Parathyroid adenoma (tissue), 2 donors: ENCODE measurements at regions not wholly inside any gene's neighbourhood (a gene's known extent, or its start where the extent isn't known, plus 50 kb on each side); places are given as distances from the start of the nearest gene placed in this dataset.

Source experiments
- H2AFZ ChIP-seq: fragments of 300-600 bp; sonication (generic); one replicate; pipeline ENCODE4 v1.7.0; 2017; ENCODE audit warnings: antibody characterized with exemption, mild to moderate bottlenecking
- H3K27ac ChIP-seq: fragments of 300-600 bp; sonication (generic); one replicate; pipeline ENCODE4 v1.7.0; 2017
- H3K27me3 ChIP-seq: fragments of 300-600 bp; sonication (generic); one replicate; pipeline ENCODE4 v1.7.0; 2017; ENCODE audit warnings: low read length; ENCODE audit not compliant: control insufficient read depth, insufficient read depth
- H3K36me3 ChIP-seq: fragments of 300-600 bp; sonication (generic); one replicate; pipeline ENCODE4 v1.7.0; 2017; ENCODE audit warnings: low read length; ENCODE audit not compliant: control insufficient read depth, insufficient read depth
- H3K4me1 ChIP-seq: fragments of 300-600 bp; sonication (generic); one replicate; pipeline ENCODE4 v1.7.0; 2017; ENCODE audit warnings: control low read depth
- H3K4me2 ChIP-seq: fragments of 300-600 bp; sonication (generic); one replicate; pipeline ENCODE4 v1.7.0; 2017; ENCODE audit warnings: low read length
- H3K4me3 ChIP-seq: fragments of 300-600 bp; sonication (generic); one replicate; pipeline ENCODE4 v1.7.0; 2017; ENCODE audit warnings: low read depth, low read length
- H3K79me2 ChIP-seq: fragments of 300-600 bp; sonication (generic); one replicate; pipeline ENCODE4 v1.7.0; 2017; ENCODE audit warnings: control low read depth
- H3K9ac ChIP-seq: fragments of 300-600 bp; sonication (generic); one replicate; pipeline ENCODE4 v1.7.0; 2017; ENCODE audit warnings: mild to moderate bottlenecking
- H3K9me3 ChIP-seq: fragments of 300-600 bp; sonication (generic); one replicate; pipeline ENCODE4 v1.7.0; 2017; ENCODE audit warnings: low read length; ENCODE audit not compliant: control insufficient read depth
- TF ChIP-seq, protein P1 (sequence below): fragments of 300-600 bp; sonication (generic); IDR thresholded peaks from one replicate; pipeline ENCODE4 v1.7.0; 2017; ENCODE audit warnings: antibody characterized with exemption, mild to moderate bottlenecking
- donor health status: primary hyperparathyroidism.

DNA sequence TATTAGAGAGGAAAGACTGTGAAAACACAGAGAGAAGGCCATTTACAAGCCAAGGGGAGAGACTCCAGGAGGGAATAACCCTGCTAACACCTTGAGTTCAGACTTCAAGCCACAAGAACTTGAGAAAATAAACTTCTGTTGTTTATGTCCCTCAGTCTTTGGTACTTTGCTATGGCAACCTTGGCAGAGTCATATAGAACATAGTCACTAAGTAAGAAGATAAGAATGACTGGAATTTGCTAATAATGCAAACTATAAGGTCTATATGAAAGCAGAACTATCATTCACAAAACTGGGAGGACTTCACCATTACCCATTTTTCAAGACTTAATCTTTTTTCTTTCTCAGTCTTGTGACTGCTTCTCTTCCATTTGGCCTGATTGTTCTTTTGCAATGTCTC lies 767.3 kb upstream of the ADAMTS5 start:
- Histone ChIP-seq H3K9ac (no peak overlapping the region), H2AFZ (no peak overlapping the region)
- TF ChIP-seq, protein P1, sequence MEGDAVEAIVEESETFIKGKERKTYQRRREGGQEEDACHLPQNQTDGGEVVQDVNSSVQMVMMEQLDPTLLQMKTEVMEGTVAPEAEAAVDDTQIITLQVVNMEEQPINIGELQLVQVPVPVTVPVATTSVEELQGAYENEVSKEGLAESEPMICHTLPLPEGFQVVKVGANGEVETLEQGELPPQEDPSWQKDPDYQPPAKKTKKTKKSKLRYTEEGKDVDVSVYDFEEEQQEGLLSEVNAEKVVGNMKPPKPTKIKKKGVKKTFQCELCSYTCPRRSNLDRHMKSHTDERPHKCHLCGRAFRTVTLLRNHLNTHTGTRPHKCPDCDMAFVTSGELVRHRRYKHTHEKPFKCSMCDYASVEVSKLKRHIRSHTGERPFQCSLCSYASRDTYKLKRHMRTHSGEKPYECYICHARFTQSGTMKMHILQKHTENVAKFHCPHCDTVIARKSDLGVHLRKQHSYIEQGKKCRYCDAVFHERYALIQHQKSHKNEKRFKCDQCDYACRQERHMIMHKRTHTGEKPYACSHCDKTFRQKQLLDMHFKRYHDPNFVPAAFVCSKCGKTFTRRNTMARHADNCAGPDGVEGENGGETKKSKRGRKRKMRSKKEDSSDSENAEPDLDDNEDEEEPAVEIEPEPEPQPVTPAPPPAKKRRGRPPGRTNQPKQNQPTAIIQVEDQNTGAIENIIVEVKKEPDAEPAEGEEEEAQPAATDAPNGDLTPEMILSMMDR: no peak

DNA sequence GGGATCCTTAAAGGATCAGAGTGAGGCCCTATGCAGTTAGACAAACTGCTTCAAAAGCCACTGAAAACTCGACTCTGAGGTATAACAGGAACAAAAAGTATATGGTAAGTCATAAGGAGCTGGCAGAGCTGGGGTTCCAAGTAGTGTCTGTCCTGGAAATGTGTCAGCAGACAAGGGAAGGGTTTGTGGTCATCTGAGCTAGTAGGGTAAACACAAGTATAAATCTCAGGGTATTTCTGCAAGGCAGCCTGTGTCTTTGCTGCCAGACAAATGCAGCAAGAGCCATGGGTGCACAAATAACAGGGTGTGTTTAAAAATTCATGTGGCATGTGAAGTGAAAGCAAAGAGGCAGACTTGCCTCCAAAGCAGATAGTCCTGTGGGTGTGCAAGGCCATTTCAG lies 759.0 kb upstream of the ADAMTS5 start:
- Histone ChIP-seq H3K9ac (no peak overlapping the region), H3K4me2 (no peak overlapping the region), H3K36me3 (no peaks in the 10 kb centered on the region), H3K27ac (no peak overlapping the region), H3K27me3 (no peaks in the 10 kb centered on the region), H3K79me2 (no peaks in the 10 kb centered on the region), H2AFZ (no peak overlapping the region), H3K4me1 (no peaks in the 10 kb centered on the region), H3K4me3 (no peak overlapping the region), H3K9me3 (no peaks in the 10 kb centered on the region)
- TF ChIP-seq, protein P1: no peak

More for the DNA sequence above, 767.3 kb upstream of the ADAMTS5 start:
- H3K79me2 ChIP-seq: no peaks in the 10 kb centered on the region
- H3K27ac ChIP-seq: no peak overlapping the region
- no peak overlapping the region for H3K4me3 ChIP-seq
- no peak overlapping the region for H3K4me2 ChIP-seq
- H3K27me3 ChIP-seq: no peaks in the 10 kb centered on the region
- no peaks in the 10 kb centered on the region for H3K9me3 ChIP-seq
- H3K36me3 ChIP-seq: no peaks in the 10 kb centered on the region
- H3K4me1 ChIP-seq: no peaks in the 10 kb centered on the region

DNA sequence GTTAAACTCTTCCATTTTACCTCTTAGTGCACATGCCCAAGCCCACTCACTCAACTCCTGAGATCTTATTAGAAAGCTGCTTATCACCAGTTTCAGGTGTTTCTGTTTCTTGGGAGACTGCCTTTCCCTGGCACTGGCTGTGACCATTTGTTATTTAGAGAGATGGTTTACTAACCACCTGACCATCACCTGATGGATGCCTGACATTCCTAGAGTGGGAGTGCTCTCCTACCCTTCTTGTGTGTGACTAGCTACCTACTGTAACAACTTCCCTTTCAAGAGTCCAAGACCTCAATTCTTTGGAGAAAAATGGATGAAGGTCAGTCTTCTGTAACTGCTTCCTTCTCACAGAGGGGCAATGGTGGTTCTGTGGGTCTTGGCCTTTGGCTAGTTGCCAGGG lies 755.2 kb upstream of the ADAMTS5 start:
- H3K79me2 ChIP-seq: no peaks in the 10 kb centered on the region
- no peak overlapping the region for H3K9ac ChIP-seq
- no peaks in the 10 kb centered on the region for H3K27me3 ChIP-seq
- H3K4me1 ChIP-seq: no peaks in the 10 kb centered on the region
- H3K4me2 ChIP-seq: no peak overlapping the region
- no peaks in the 10 kb centered on the region for H3K36me3 ChIP-seq
- H3K9me3 ChIP-seq: no peaks in the 10 kb centered on the region
- no peak overlapping the region for H2AFZ ChIP-seq
- TF ChIP-seq, protein P1: no peak
- no peak overlapping the region for H3K4me3 ChIP-seq
- H3K27ac ChIP-seq: no peak overlapping the region

DNA sequence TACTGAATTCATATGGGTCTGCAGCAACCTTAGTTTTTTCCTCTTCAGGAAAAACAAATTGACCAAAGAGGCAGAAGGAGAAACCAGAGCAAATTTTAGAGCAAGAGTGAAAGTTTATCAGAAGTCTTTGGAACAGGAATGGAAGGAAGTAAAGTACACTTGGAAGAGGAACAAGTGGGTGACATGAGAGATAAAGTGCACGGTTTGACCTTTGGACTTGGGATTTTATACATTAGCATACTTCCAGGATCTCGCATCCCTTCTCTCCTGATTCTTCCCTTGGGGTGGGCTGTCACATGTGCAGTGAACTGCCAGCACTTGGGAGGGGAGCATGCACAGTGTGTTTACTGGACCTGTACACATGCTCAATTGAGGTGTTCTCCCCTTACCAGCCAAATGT lies 754.8 kb upstream of the ADAMTS5 start:
- H3K4me1 ChIP-seq: no peaks in the 10 kb centered on the region
- H3K27ac ChIP-seq: no peak overlapping the region
- no peaks in the 10 kb centered on the region for H3K79me2 ChIP-seq
- no peak overlapping the region for H3K4me3 ChIP-seq
- no peaks in the 10 kb centered on the region for H3K9me3 ChIP-seq
- no peak overlapping the region for H2AFZ ChIP-seq
- H3K4me2 ChIP-seq: no peak overlapping the region
- no peak overlapping the region for H3K9ac ChIP-seq
- H3K27me3 ChIP-seq: no peaks in the 10 kb centered on the region
- TF ChIP-seq, protein P1: no peak
- no peaks in the 10 kb centered on the region for H3K36me3 ChIP-seq

DNA sequence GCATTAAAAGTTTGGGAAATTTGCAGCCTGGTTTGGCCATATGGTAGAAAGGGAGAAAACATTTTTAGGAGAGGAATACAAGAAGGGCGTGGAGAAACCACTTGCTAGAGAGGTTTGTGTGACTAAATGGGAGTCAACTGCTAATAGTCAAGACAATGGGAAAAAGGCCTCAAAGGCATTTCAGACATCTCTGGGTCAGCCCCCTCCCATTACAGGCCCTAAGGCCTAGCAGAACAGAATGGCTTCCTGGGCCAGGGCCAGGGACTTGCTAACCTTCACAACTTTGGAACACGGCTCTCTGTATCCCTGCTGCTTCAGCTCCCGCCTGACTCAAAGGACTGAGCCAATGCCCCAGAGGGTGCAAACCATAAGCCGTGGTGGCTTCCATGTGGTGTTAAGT lies 752.3 kb upstream of the ADAMTS5 start:
- TF ChIP-seq, protein P1: no peak
- H3K36me3 ChIP-seq: no peaks in the 10 kb centered on the region

More for the DNA sequence above, 752.3 kb upstream of the ADAMTS5 start:
- no peaks in the 10 kb centered on the region for H3K27me3 ChIP-seq
- H2AFZ ChIP-seq: no peak overlapping the region
- H3K4me1 ChIP-seq: no peaks in the 10 kb centered on the region
- no peaks in the 10 kb centered on the region for H3K79me2 ChIP-seq
- no peak overlapping the region for H3K27ac ChIP-seq
- no peak overlapping the region for H3K4me3 ChIP-seq
- no peak overlapping the region for H3K4me2 ChIP-seq
- H3K9me3 ChIP-seq: no peaks in the 10 kb centered on the region
- no peak overlapping the region for H3K9ac ChIP-seq
